ENCODE measurements at regions not wholly inside any gene's neighbourhood (a gene's known extent, or its start where the extent isn't known, plus 50 kb on each side); places are given as distances from the start of the nearest gene placed in this dataset.

DNA sequence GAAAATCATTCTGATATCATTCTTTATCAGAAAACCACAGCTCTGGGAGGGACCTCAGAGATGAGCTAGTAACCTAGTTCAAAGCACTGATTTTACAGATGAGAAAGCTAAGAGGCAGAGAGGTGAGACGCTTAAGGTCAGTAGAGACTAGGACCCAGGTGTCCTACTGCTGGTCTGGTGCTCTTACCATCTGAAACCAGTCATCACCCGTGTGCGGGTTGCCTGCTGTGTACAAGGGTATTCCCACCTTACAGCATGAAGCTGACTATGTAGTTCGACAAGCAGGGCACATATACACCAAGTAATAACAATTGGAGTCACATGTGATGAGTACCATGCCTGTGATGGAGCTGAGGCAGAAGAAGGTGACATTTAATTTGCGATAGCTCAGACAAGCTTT is 133.7 kb downstream of the ADAMTS15 start:
- DNase-seq (ENCODE audit: low spot score): no peak
- ChIA-PET CTCF (no interaction called here), POLR2A (ENCODE audit: low non-redundant PET) (no interaction called here)
- H3K27ac ChIP-seq: no peak overlapping the region
- TF ChIP-seq CTCF (conservative IDR thresholded peaks at IDR 0.05; ENCODE audit: low read depth): no peak

DNA sequence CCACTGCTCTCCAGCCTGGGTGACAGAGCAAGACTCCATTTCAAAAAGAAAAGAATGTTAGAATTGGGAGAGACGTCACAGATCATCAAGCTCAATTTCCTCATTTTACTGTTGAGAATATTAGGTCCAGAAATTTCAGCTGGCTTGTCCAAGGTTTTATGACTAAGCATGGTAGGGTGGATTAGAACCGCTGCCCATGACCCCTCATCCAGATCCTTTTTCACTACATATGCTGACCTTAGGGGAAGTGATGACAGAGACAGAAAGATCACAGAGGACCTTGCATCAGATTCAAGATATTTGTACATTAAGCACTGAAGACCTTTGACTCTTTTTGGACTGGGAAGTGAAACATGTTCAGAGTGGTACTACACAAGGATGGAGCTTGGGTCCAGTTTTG is 134.5 kb downstream of the ADAMTS15 start:
- no peak for DNase-seq (ENCODE audit: low spot score)
- H3K27ac ChIP-seq: no peak overlapping the region
- TF ChIP-seq CTCF (conservative IDR thresholded peaks at IDR 0.05; ENCODE audit: low read depth): no peak
- ChIA-PET CTCF (no interaction called here), POLR2A (ENCODE audit: low non-redundant PET) (no interaction called here)

- ChIA-PET POLR2A (ENCODE audit: low non-redundant PET) (no interaction called here), CTCF (no interaction called here)
- no peak for TF ChIP-seq CTCF (conservative IDR thresholded peaks at IDR 0.05; ENCODE audit: low read depth)
- no peak for DNase-seq (ENCODE audit: low spot score)
- no peak overlapping the region for H3K27ac ChIP-seq
Observed at GRCh38 chr11:130583801-130584211, 135.4 kb downstream of the ADAMTS15 start.

DNA sequence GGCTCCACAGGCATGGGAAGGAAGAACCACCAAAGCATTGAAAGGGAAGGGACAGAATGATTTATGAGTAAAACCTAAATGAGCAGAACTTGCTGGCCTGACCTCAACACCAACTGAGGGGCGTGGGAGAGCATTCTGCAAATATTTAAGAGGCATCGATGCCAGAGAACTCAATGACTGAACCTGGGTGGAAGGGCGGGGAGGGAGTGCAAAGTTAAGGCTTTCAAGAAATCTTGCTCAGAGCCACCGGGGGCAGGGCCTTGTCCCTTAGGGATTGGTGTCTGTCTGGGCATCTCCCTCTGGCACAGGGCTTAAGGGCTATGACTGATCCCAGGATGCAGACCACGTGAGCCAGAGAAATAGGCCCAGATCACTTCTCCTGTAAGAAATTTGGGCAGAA is 137.1 kb downstream of the ADAMTS15 start:
- no peak for TF ChIP-seq CTCF (conservative IDR thresholded peaks at IDR 0.05; ENCODE audit: low read depth)
- H3K27ac ChIP-seq: peak overlapping the region; percentile 85
- peak; percentile 35 for DNase-seq (ENCODE audit: low spot score)
- POLR2A ChIA-PET (ENCODE audit: low non-redundant PET): interaction anchor here (0.7 kb wide), 1 partner anchor 7 kb away, joined by 5 read pairs; no protein-coding TSS in a partner anchor
- CTCF ChIA-PET: no interaction called here

- CTCF ChIA-PET: interaction anchor here (0.6 kb wide), 1 partner anchor 9 kb away, joined by 4 read pairs; no protein-coding TSS in a partner anchor
- no peak for DNase-seq (ENCODE audit: low spot score)
- no peak overlapping the region for H3K27ac ChIP-seq
- POLR2A ChIA-PET (ENCODE audit: low non-redundant PET): no interaction called here
- no peak for TF ChIP-seq CTCF (conservative IDR thresholded peaks at IDR 0.05; ENCODE audit: low read depth)
Observed at GRCh38 chr11:130587658-130588057, 139.2 kb downstream of the ADAMTS15 start.

DNA sequence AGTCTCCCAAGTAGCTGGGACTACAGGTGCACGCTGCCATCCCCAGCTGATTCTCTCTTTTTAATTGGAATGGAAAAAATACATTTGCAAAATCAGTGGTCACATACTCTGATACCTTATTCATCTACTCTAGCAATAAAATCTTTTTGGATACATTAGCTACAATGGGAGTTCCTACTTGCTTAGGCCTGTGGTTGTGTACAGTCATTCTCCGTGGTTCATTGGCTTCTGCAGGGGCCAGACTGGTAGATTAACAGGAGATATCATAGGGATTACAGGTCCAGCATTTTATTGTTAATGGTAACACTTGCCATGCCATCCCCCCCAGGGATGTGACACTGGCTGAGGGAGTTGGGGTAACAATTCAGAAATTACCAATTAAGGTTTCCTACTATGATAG is 140.0 kb downstream of the ADAMTS15 start:
- CTCF ChIA-PET: no interaction called here
- DNase-seq (ENCODE audit: low spot score): no peak
- POLR2A ChIA-PET (ENCODE audit: low non-redundant PET): no interaction called here
- TF ChIP-seq CTCF (conservative IDR thresholded peaks at IDR 0.05; ENCODE audit: low read depth): no peak
- H3K27ac ChIP-seq: no peak overlapping the region

DNA sequence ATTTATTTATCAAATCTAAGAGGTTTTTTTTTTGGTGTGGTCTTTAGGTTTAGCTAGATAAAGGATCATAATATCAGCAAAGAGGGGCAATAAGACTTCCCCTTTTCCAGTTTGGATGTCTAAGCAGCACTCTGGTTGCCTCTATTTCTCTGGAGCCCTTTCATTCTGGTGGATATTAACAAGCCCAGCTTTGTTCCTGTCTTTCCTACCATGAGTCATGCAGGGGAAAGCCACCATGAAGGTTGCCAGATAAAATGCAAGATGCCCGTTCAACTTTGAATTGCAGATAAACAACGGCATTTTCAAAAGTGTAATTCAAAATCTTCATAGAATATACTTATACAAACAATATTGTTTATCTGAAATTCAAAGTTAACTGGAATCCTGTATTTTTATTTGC is 143.6 kb downstream of the ADAMTS15 start:
- ChIA-PET CTCF (interaction anchor here (0.7 kb wide), 1 partner anchor 270 kb away, joined by 4 read pairs; no protein-coding TSS in a partner anchor), POLR2A (ENCODE audit: low non-redundant PET) (no interaction called here)
- no peak overlapping the region for H3K27ac ChIP-seq
- no peak for TF ChIP-seq CTCF (conservative IDR thresholded peaks at IDR 0.05; ENCODE audit: low read depth)
- DNase-seq (ENCODE audit: low spot score): peak; percentile 52

Data from RWPE1 (cell line).